ENCODE measurements at regions not wholly inside any gene's neighbourhood (a gene's known extent, or its start where the extent isn't known, plus 50 kb on each side); places are given as distances from the start of the nearest gene placed in this dataset.

GRCh38 chr4:8737075-8737474, 134.6 kb downstream of the HMX1 start:
- TF ChIP-seq USF2 (IDR thresholded peaks at IDR 0.05; ENCODE audit: low read length) (no peak), EZH2 (IDR thresholded peaks at IDR 0.05; ENCODE audit: low read depth, low read length, severe bottlenecking) (no peak), POLR2A (IDR thresholded peaks at IDR 0.05; ENCODE audit: control extremely low read depth in 1 of 2, low read depth in 2 of 2, low read length in 2 of 2) (no peak), KDM1A (IDR thresholded peaks at IDR 0.05; ENCODE audit: borderline replicate concordance, low read length) (no peak), CREB1 (IDR thresholded peaks at IDR 0.05) (no peak), POLR2AphosphoS5 (IDR thresholded peaks at IDR 0.05; ENCODE audit: low read depth, low read length) (no peak), CTCF (IDR thresholded peaks at IDR 0.05; ENCODE audit: control extremely low read depth in 1 of 3, insufficient read depth in 1 of 3, low read depth in 1 of 3, low read length in 3 of 3) (no peak)

All from H1 (cell line).